ENCODE measurements at regions not wholly inside any gene's neighbourhood (a gene's known extent, or its start where the extent isn't known, plus 50 kb on each side); places are given as distances from the start of the nearest gene placed in this dataset.
A peak's percentile ranks its signal among the peaks of the same experiment; 100 is the strongest.

DNA sequence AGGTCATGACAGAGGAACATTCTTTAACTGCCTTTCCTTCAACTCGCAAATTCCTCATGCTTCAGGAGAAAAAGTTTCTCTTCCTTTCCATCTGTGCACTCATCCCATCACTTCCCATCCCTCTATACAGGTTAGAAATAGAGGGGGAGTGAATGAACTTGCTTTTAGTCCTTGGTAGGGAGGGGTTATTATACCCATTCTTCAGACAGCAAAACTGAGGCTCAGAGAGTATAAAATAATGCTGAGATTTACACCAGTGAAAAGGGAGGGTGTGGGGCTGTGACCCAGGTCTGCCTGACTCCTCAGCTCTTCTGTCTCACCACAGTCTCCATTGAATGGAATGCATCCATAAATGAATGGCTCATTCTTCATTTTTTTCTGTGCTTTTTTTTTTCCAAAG, 109.4 kb upstream of the RCN1 start:
- 0 out of 2 replicates have a peak, but pooled peaks have one; percentile 33 for TF ChIP-seq KDM1A (IDR thresholded peaks at IDR 0.05; ENCODE audit: borderline replicate concordance, low read length)
- TF ChIP-seq GABPA (IDR thresholded peaks at IDR 0.05; ENCODE audit: borderline replicate concordance, insufficient read depth, low read length): no peak
- no peak for TF ChIP-seq YY1 (IDR thresholded peaks at IDR 0.05; ENCODE audit: low read depth, low read length)

Data from H1 (cell line).